HEK293T (cell line): ENCODE measurements at regions not wholly inside any gene's neighbourhood (a gene's known extent, or its start where the extent isn't known, plus 50 kb on each side); places are given as distances from the start of the nearest gene placed in this dataset.

Experiments
- CTCF ChIA-PET: fragments of 350-600 bp; formaldehyde crosslinking; extraction: SDS; loops from one replicate; lab custom pipeline; 2021; ENCODE audit warnings: antibody characterized with exemption, inconsistent platforms; lab: Yijun Ruan, JAX
- POLR2A ChIA-PET: fragments of 350-600 bp; formaldehyde crosslinking; extraction: SDS; loops from one replicate; lab custom pipeline; 2020; ENCODE audit warnings: antibody characterized with exemption, inconsistent platforms; lab: Yijun Ruan, JAX
- DNase-seq: peaks from one replicate; pipeline ENCODE4 v3.0.0; 2012; ENCODE audit warnings: mixed read lengths; ENCODE audit errors: extremely low spot score
- ARNT ChIP-seq: fragments of 450-650 bp; IDR thresholded peaks from 2 replicates; pipeline ENCODE4 v1.6.1; 2017; ENCODE audit warnings: mild to moderate bottlenecking
- BHLHE40 ChIP-seq: fragments of 450-650 bp; IDR thresholded peaks from 2 replicates; pipeline ENCODE4 v1.6.1; 2016; ENCODE audit warnings: mild to moderate bottlenecking, moderate library complexity, borderline replicate concordance
- CTBP1 ChIP-seq: fragments of 450-650 bp; IDR thresholded peaks from 2 replicates; pipeline ENCODE4 v1.6.1; 2016; ENCODE audit warnings: borderline replicate concordance
- ELF4 ChIP-seq: fragments of 450-650 bp; IDR thresholded peaks from 2 replicates; pipeline ENCODE4 v1.6.1; 2017; ENCODE audit warnings: antibody characterized with exemption
- FOXA1 ChIP-seq: fragments of 450-650 bp; IDR thresholded peaks from 2 replicates; pipeline ENCODE4 v1.6.1; 2016; ENCODE audit warnings: mild to moderate bottlenecking
- FOXK2 ChIP-seq: fragments of 450-650 bp; IDR thresholded peaks from 2 replicates; pipeline ENCODE4 v1.6.1; 2016; ENCODE audit warnings: mild to moderate bottlenecking
- FOXM1 ChIP-seq: fragments of 450-650 bp; IDR thresholded peaks from 2 replicates; pipeline ENCODE4 v1.6.1; 2017; ENCODE audit warnings: mild to moderate bottlenecking, borderline replicate concordance
- HDGF ChIP-seq: fragments of 450-650 bp; IDR thresholded peaks from 2 replicates; pipeline ENCODE4 v1.6.1; 2017; ENCODE audit warnings: antibody characterized with exemption, borderline replicate concordance
- L3MBTL2 ChIP-seq: fragments of 450-650 bp; conservative IDR thresholded peaks from 2 replicates; pipeline ENCODE4 v1.6.1; 2016; ENCODE audit warnings: mild to moderate bottlenecking
- LEF1 ChIP-seq: fragments of 450-650 bp; IDR thresholded peaks from 2 replicates; pipeline ENCODE4 v1.6.1; 2017; ENCODE audit warnings: mild to moderate bottlenecking, borderline replicate concordance
- NFRKB ChIP-seq: fragments of 450-650 bp; IDR thresholded peaks from 2 replicates; pipeline ENCODE4 v1.6.1; 2016; ENCODE audit warnings: mild to moderate bottlenecking, moderate library complexity
- PKNOX1 ChIP-seq: fragments of 450-650 bp; IDR thresholded peaks from 2 replicates; pipeline ENCODE4 v1.6.1; 2016
- SP1 ChIP-seq: fragments of 450-650 bp; IDR thresholded peaks from 2 replicates; pipeline ENCODE4 v1.6.1; 2017
- SUZ12 ChIP-seq: fragments of 450-650 bp; IDR thresholded peaks from 2 replicates; pipeline ENCODE4 v1.6.1; 2016; ENCODE audit warnings: mild to moderate bottlenecking
- TARDBP ChIP-seq: fragments of 450-650 bp; IDR thresholded peaks from 2 replicates; pipeline ENCODE4 v1.6.1; 2016
- ZNF384 ChIP-seq: fragments of 450-650 bp; IDR thresholded peaks from 2 replicates; pipeline ENCODE4 v1.6.1; 2016

- ChIA-PET POLR2A (no interaction called here), CTCF (no interaction called here)
- TF ChIP-seq FOXM1, result no peak
- no peak for TF ChIP-seq BHLHE40
- TF ChIP-seq FOXA1, result no peak
- no peak for TF ChIP-seq TARDBP
- no peak for TF ChIP-seq SUZ12
- TF ChIP-seq PKNOX1, result no peak
- no peak for TF ChIP-seq LEF1
- TF ChIP-seq L3MBTL2, result no peak
- no peak for DNase-seq
Observed at GRCh38 chr6:23952245-23952644, 173.8 kb upstream of the NRSN1 start.

GRCh38 chr6:23953976-23954375, 172.0 kb upstream of the NRSN1 start:
- POLR2A ChIA-PET, result no interaction called here
- CTCF ChIA-PET, result no interaction called here
- DNase-seq, result no peak

GRCh38 chr6:23957017-23957416, 169.0 kb upstream of the NRSN1 start:
- POLR2A ChIA-PET, result no interaction called here
- CTCF ChIA-PET, result no interaction called here
- TF ChIP-seq ARNT, result no peak
- TF ChIP-seq FOXM1, result no peak
- TF ChIP-seq HDGF, result no peak
- no peak for TF ChIP-seq SP1
- TF ChIP-seq ZNF384, result no peak
- TF ChIP-seq LEF1, result no peak
- TF ChIP-seq SUZ12, result no peak
- no peak for TF ChIP-seq PKNOX1
- no peak for TF ChIP-seq NFRKB
- TF ChIP-seq L3MBTL2, result no peak
- TF ChIP-seq BHLHE40, result no peak
- TF ChIP-seq FOXA1, result no peak
- TF ChIP-seq FOXK2, result no peak
- TF ChIP-seq TARDBP, result no peak
- no peak for TF ChIP-seq CTBP1
- no peak for TF ChIP-seq ELF4
- DNase-seq, result no peak

More at GRCh38 chr6:23953976-23954375, 172.0 kb upstream of the NRSN1 start:
- TF ChIP-seq SP1 (no peak), BHLHE40 (no peak), CTBP1 (no peak), ELF4 (no peak), ARNT (no peak), TARDBP (no peak), FOXK2 (no peak)

GRCh38 chr6:23964865-23965264, 161.2 kb upstream of the NRSN1 start:
- ChIA-PET CTCF (no interaction called here), POLR2A (no interaction called here)
- TF ChIP-seq NFRKB (no peak), ARNT (no peak), ELF4 (no peak), PKNOX1 (no peak), FOXM1 (no peak), CTBP1 (no peak), LEF1 (no peak), SP1 (no peak), TARDBP (no peak), L3MBTL2 (no peak), HDGF (no peak), SUZ12 (no peak)
- DNase-seq, result no peak

GRCh38 chr6:23969344-23969743, 156.7 kb upstream of the NRSN1 start:
- no peak for DNase-seq
- CTCF ChIA-PET, result no interaction called here
- TF ChIP-seq FOXA1 (no peak), BHLHE40 (no peak), TARDBP (no peak), CTBP1 (no peak), ARNT (no peak), NFRKB (no peak), ELF4 (no peak), FOXK2 (no peak), HDGF (no peak), PKNOX1 (no peak), L3MBTL2 (no peak), FOXM1 (no peak), LEF1 (no peak)
- POLR2A ChIA-PET, result interaction anchor here (1.2 kb wide), 1 partner anchor 9 kb away, joined by 3 read pairs; no protein-coding TSS in a partner anchor

GRCh38 chr6:23977706-23978105, 148.3 kb upstream of the NRSN1 start:
- no peak for DNase-seq
- TF ChIP-seq LEF1 (no peak), ARNT (no peak), CTBP1 (no peak), FOXA1 (no peak), TARDBP (no peak), PKNOX1 (no peak), SUZ12 (no peak)
- ChIA-PET POLR2A (no interaction called here), CTCF (no interaction called here)
